K562 (cell line): ENCODE measurements at regions not wholly inside any gene's neighbourhood (a gene's known extent, or its start where the extent isn't known, plus 50 kb on each side); places are given as distances from the start of the nearest gene placed in this dataset.

ENCODE experiments used
- ATAC-seq: fragments of 200-7000 bp; cut with Tn5 transposase; 3 replicates; pipeline ENCODE4 v1.9.1; 2020; ENCODE audit warnings: moderate library complexity
- BruUV-seq: library from RNA; stranded (reverse); fragments of 400-500 nt; replicated peaks from 2 replicates; lab custom pipeline; 2021; lab: Mats Ljungman, UMichigan
- CTCF ChIA-PET: fragments of 300-600 bp; formaldehyde crosslinking; extraction: SDS; loops from one replicate; lab custom pipeline; 2021; ENCODE audit warnings: low intra/inter-chr PET ratio; lab: Yijun Ruan, JAX
- POLR2A ChIA-PET: fragments of 300-600, 350-650 bp; sonication (Branson Sonifier 250); formaldehyde crosslinking; extraction: SDS; loops from one replicate; lab custom pipeline; 2021; ENCODE audit warnings: antibody characterized with exemption, inconsistent platforms; lab: Yijun Ruan, JAX
- DNase-seq, 4 experiments: peaks; one replicate each; pipeline versions ENCODE4 v3.0.0 to v3.0.0-alpha.2; 2011 to 2018; ENCODE audit warnings: low spot score in 3 of 4, mixed read lengths in 3 of 4; ENCODE audit errors: extremely low read depth in 1 of 4
- FAIRE-seq: peaks from 2 replicates; lab custom pipeline; 2011; peaks lifted over from hg19 to GRCh38; lab: Jason Lieb, UNC
- H2AFZ ChIP-seq: 2 replicates; pipeline ENCODE4 v1.6.0; 2011; ENCODE audit warnings: low read depth, low read length, control low read depth, inconsistent platforms
- H3K27ac ChIP-seq: fragments of 200-600 bp; 3 replicates; pipeline ENCODE4 v1.8.0; 2011; ENCODE audit warnings: low read depth, mild to moderate bottlenecking, control low read depth, inconsistent platforms, low read length, moderate library complexity, mixed read lengths; ENCODE audit errors: extremely low read depth
- H3K27me3 ChIP-seq, 2 experiments: fragments of 300-600 bp in 1 of 2; 2 replicates in 1 of 2; 3 replicates in 1 of 2; pipeline versions ENCODE4 v1.6.0 to v1.8.0; 2011; ENCODE audit warnings: inconsistent platforms in 2 of 2, low read length in 2 of 2, mild to moderate bottlenecking in 1 of 2, mixed read lengths in 1 of 2, moderate library complexity in 1 of 2; ENCODE audit not compliant: control insufficient read depth in 2 of 2, insufficient read depth in 2 of 2
- H3K36me3 ChIP-seq: fragments of 300-600 bp; 3 replicates; pipeline ENCODE4 v1.8.0; 2011; ENCODE audit warnings: mild to moderate bottlenecking, low read length, inconsistent platforms; ENCODE audit not compliant: control insufficient read depth, insufficient read depth
- H3K4me1 ChIP-seq, 2 experiments: fragments of 200-600 bp in 1 of 2; replicated peaks in 1 of 2; 2 replicates in 1 of 2; 3 replicates in 1 of 2; pipeline versions ENCODE4 v1.5.1 to v1.8.0; 2011; ENCODE audit warnings: inconsistent platforms in 2 of 2, low read length in 2 of 2, mild to moderate bottlenecking in 1 of 2, mixed read lengths in 1 of 2, moderate library complexity in 1 of 2; ENCODE audit not compliant: control insufficient read depth in 2 of 2, insufficient read depth in 2 of 2
- H3K4me2 ChIP-seq: 2 replicates; pipeline ENCODE4 v1.6.1; 2011; ENCODE audit warnings: low read length, control low read depth, inconsistent platforms, mixed read lengths; ENCODE audit not compliant: insufficient read depth
- H3K4me3 ChIP-seq: fragments of 200-600 bp; sonication (generic), shearing (Covaris generic); 2 replicates; pipeline ENCODE4 v1.5.1; 2016; ENCODE audit warnings: control low read depth, inconsistent platforms
- H3K79me2 ChIP-seq: fragments of 200-600 bp; 3 replicates; pipeline ENCODE4 v1.8.0; 2011; ENCODE audit warnings: low read length, inconsistent platforms; ENCODE audit not compliant: control insufficient read depth, insufficient read depth
- H3K9ac ChIP-seq, 2 experiments: 2 replicates each; pipeline versions ENCODE4 v1.6.0 to v1.6.1; 2011; ENCODE audit warnings: low read depth in 2 of 2, low read length in 2 of 2, control low read depth in 1 of 2, inconsistent platforms in 1 of 2, mild to moderate bottlenecking in 1 of 2, mixed read lengths in 1 of 2; ENCODE audit not compliant: insufficient read depth in 1 of 2
- H3K9me1 ChIP-seq: one replicate; pipeline ENCODE4 v1.6.0; 2011; ENCODE audit warnings: inconsistent platforms, mild to moderate bottlenecking, low read length, moderate library complexity; ENCODE audit not compliant: control insufficient read depth, insufficient read depth
- H3K9me3 ChIP-seq: replicated peaks from 2 replicates; pipeline ENCODE4 v1.5.1; 2011; ENCODE audit warnings: low read depth, low read length, inconsistent platforms; ENCODE audit not compliant: control insufficient read depth, insufficient read depth
- H4K20me1 ChIP-seq: replicated peaks from 2 replicates; pipeline ENCODE4 v1.6.1; 2011; ENCODE audit warnings: low read length, inconsistent platforms, mixed read lengths; ENCODE audit not compliant: control insufficient read depth, insufficient read depth
- BHLHE40 ChIP-seq: IDR thresholded peaks from 2 replicates; pipeline ENCODE4 v1.6.1; 2011; ENCODE audit warnings: low read length, improper control_type of control experiment
- CBFB ChIP-seq: sonication (generic); formaldehyde crosslinking; IDR thresholded peaks from 2 replicates; pipeline ENCODE4 v1.4.0; 2020; ENCODE audit warnings: mild to moderate bottlenecking, missing genetic modification reagents
- CREB1 ChIP-seq, 2 experiments: sonication (generic) in 1 of 2; formaldehyde crosslinking in 1 of 2; IDR thresholded peaks; 2 replicates each; pipeline versions ENCODE4 v1.6.1 to v1.8.0; 2012 to 2022; ENCODE audit warnings: inconsistent platforms in 1 of 2, mild to moderate bottlenecking in 1 of 2, missing genetic modification reagents in 1 of 2, moderate library complexity in 1 of 2
- L3MBTL2 ChIP-seq: fragments of 450-650 bp; IDR thresholded peaks from 2 replicates; pipeline ENCODE4 v1.6.1; 2016; ENCODE audit warnings: mild to moderate bottlenecking, moderate library complexity
- NFATC3 ChIP-seq: fragments of 450-650 bp; IDR thresholded peaks from 2 replicates; pipeline ENCODE4 v1.6.1; 2017; ENCODE audit warnings: mild to moderate bottlenecking
- ZFP36 ChIP-seq: fragments of 150-350 bp; IDR thresholded peaks from 2 replicates; pipeline ENCODE4 v1.6.1; 2018; ENCODE audit warnings: low read length, low read depth; ENCODE audit not compliant: partially characterized antibody
- ZNF407 ChIP-seq: fragments of 450-650 bp; IDR thresholded peaks from 2 replicates; pipeline ENCODE4 v1.6.1; 2016; ENCODE audit warnings: low read depth
- whole genome bisulfite sequencing: fragments of 100-300 bp; shearing (Covaris generic); methylation state at CpG from one replicate; pipeline ENCODE4 v1.1.6; 2016; ENCODE audit warnings: low coverage, mixed read lengths; ENCODE audit not compliant: insufficient coverage; ENCODE audit errors: missing lambda C conversion rate; 5-methylcytosine and 5-hydroxymethylcytosine counted together
- in situ Hi-C: fragments of 300-500 bp; cut with MboI; formaldehyde crosslinking; loops from 4 replicates; pipeline ENCODE4 v1.15.0; 2018; ENCODE audit warnings: inconsistent platforms, mixed read lengths
- intact Hi-C: fragments of 100-400 bp; cut with micrococcal nuclease; formaldehyde crosslinking; loops from 2 replicates; pipeline ENCODE4 v1.14.2; 2022

- no peaks in the 10 kb centered on the region for H3K36me3 ChIP-seq
- H3K4me2 ChIP-seq, result no peak overlapping the region
- H3K4me1 ChIP-seq, result no peaks in the 10 kb centered on the region
- no peak overlapping the region for H3K27ac ChIP-seq
- POLR2A ChIA-PET, result interaction anchor here (0.6 kb wide), 1 partner anchor 17 kb away, joined by 3 read pairs; no protein-coding TSS in a partner anchor
- no TSS peak for BruUV-seq
- peaks cover 4 to 8% of the 10 kb centered on the region in 2 experiments; a peak in 1 of 5 replicates for H3K27me3 ChIP-seq
- TF ChIP-seq CREB1 (IDR thresholded peaks at IDR 0.05) (no peak), CREB1 (CRISPR knock-in tag; IDR thresholded peaks at IDR 0.05) (no peak), BHLHE40 (0 out of 2 replicates have a peak, but pooled peaks have one; percentile 20), ZFP36 (no peak), L3MBTL2 (peak; percentile 27; the same call in 1 of the 2 replicates), CBFB (CRISPR knock-in tag) (no peak)
- H3K4me3 ChIP-seq, result no peak overlapping the region
- intact Hi-C loops (no loop called here), in situ Hi-C loops (loop anchor here (10.0 kb wide), 1 partner anchor 394 kb away; no protein-coding TSS in a partner anchor)
- ATAC-seq (no peak), DNase-seq (no peak), FAIRE-seq (no peak)
- no peaks in the 10 kb centered on the region for H4K20me1 ChIP-seq
- H2AFZ ChIP-seq, result no peak overlapping the region
- 0% methylated on average over 5 of the region's 5 CpGs for WGBS
- H3K9me3 ChIP-seq, result no peaks in the 10 kb centered on the region
- no peak overlapping the region for H3K9ac ChIP-seq
- CTCF ChIA-PET, result no interaction called here
- H3K9me1 ChIP-seq, result no peaks in the 10 kb centered on the region
- no peaks in the 10 kb centered on the region for H3K79me2 ChIP-seq
Measured at GRCh38 chr21:35829067-35829466, 231.3 kb downstream of the SETD4 start.

DNA sequence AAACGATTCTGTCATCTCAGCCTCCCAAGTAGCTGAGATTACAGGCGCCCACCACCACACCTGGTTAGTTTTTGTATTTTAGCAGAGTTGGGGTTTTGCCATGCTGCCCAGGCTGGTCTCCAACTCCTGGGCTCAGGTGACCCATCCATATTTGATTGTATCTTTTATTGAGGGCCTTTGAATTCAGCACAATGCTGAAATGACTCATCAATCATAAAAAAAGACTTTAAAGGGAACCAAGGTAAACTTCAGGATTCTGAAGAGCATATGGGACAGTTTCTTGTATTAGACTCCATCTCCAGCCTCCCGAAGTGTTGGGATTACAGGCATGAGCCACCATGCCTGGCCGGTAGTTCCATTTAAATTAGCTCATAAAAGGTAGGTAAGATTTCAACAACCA is 232.2 kb downstream of the SETD4 start:
- Histone ChIP-seq H2AFZ (no peak overlapping the region), H3K4me2 (no peak overlapping the region), H3K4me1 (no peaks in the 10 kb centered on the region), H4K20me1 (no peaks in the 10 kb centered on the region), H3K9me3 (no peaks in the 10 kb centered on the region), H3K79me2 (no peaks in the 10 kb centered on the region), H3K36me3 (no peaks in the 10 kb centered on the region), H3K9me1 (no peaks in the 10 kb centered on the region), H3K27ac (no peak overlapping the region), H3K27me3 (peaks cover 4 to 8% of the 10 kb centered on the region in 2 experiments; a peak in 1 of 5 replicates), H3K4me3 (no peak overlapping the region), H3K9ac (no peak overlapping the region)
- 0% methylated on average over 4 of the region's 4 CpGs for WGBS
- FAIRE-seq (no peak), ATAC-seq (no peak), DNase-seq (no peak)
- CTCF ChIA-PET, result no interaction called here
- in situ Hi-C loops, result loop anchor here (10.0 kb wide), 1 partner anchor 393 kb away; no protein-coding TSS in a partner anchor
- intact Hi-C loops, result no loop called here
- POLR2A ChIA-PET, result no interaction called here
- no TSS peak for BruUV-seq
- TF ChIP-seq ZNF407 (no peak), NFATC3 (no peak)
